IMR-90 (cell line): ENCODE measurements at regions not wholly inside any gene's neighbourhood (a gene's known extent, or its start where the extent isn't known, plus 50 kb on each side); places are given as distances from the start of the nearest gene placed in this dataset.

Experiments
- TF ChIP-seq, protein P1 (sequence below): conservative IDR thresholded peaks from 2 replicates; pipeline ENCODE4 v1.5.1; 2012; ENCODE audit warnings: mild to moderate bottlenecking, low read depth, low read length, improper control_type of control experiment
- TF ChIP-seq, protein P2 (sequence below): fragments of 150-350 bp; IDR thresholded peaks from 2 replicates; pipeline ENCODE4 v1.6.1; 2017; ENCODE audit warnings: mild to moderate bottlenecking, antibody characterized with exemption, low read length, low read depth

DNA sequence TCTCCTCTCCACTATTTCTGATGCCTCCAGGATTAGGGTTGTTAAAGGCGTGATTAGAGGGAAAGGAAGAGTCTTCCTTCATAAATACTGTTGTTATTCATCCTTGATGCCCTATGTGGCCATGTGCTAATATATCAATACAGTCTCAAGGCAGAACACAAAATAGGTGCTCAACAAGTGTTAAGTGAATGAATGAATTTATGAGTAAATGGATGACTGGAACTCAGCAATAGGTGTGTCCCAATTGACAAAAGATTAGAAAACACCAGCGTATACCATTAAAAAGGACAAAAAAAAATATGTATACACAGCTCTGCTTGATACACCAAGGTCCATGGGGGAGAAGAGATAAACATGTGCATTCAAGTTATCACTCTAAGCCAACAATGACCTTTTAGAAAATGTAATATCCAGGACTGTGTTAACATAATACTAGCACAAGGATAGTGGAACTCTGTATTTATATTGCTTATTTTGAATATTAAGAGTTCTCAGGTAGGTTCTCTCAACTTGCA lies 171.2 kb upstream of the MYLIP start:
- TF ChIP-seq, protein P1, sequence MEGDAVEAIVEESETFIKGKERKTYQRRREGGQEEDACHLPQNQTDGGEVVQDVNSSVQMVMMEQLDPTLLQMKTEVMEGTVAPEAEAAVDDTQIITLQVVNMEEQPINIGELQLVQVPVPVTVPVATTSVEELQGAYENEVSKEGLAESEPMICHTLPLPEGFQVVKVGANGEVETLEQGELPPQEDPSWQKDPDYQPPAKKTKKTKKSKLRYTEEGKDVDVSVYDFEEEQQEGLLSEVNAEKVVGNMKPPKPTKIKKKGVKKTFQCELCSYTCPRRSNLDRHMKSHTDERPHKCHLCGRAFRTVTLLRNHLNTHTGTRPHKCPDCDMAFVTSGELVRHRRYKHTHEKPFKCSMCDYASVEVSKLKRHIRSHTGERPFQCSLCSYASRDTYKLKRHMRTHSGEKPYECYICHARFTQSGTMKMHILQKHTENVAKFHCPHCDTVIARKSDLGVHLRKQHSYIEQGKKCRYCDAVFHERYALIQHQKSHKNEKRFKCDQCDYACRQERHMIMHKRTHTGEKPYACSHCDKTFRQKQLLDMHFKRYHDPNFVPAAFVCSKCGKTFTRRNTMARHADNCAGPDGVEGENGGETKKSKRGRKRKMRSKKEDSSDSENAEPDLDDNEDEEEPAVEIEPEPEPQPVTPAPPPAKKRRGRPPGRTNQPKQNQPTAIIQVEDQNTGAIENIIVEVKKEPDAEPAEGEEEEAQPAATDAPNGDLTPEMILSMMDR: no peak
- TF ChIP-seq, protein P2, sequence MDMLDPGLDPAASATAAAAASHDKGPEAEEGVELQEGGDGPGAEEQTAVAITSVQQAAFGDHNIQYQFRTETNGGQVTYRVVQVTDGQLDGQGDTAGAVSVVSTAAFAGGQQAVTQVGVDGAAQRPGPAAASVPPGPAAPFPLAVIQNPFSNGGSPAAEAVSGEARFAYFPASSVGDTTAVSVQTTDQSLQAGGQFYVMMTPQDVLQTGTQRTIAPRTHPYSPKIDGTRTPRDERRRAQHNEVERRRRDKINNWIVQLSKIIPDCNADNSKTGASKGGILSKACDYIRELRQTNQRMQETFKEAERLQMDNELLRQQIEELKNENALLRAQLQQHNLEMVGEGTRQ: no peak
